ENCODE measurements at regions not wholly inside any gene's neighbourhood (a gene's known extent, or its start where the extent isn't known, plus 50 kb on each side); places are given as distances from the start of the nearest gene placed in this dataset.
A peak's percentile ranks its signal among the peaks of the same experiment; 100 is the strongest.

DNA sequence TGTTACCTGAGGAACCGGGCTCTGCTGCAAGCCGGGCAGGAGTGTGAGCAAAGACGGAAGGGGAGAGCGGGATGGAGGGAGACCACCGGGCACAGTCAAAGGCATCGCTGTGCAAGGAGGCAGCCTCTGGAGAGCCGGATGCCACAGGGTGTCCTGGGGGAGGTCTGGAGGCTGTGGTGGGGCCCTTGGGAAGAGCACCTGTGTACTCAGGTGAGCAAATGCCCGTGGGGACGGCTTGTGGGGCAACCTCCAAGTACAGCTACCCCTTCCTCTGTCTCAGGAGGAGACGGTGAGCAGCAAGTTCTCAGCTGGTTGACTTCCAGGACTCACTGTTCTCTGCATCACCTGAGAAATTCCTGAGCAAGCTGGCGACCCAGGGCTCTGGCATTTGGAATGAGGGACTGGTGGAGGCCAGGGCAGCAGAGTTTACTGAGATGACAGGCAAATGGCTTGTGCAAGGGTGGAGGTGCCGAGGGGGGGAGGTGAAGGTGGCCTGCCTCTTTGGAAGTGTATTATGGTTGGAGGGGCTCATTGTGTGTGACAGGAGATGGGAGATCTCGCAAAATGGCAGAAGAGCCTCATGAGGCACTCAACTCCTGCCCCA, 345.2 kb upstream of the SHH start:
- DNase-seq (ENCODE audit: low spot score): no peak

DNA sequence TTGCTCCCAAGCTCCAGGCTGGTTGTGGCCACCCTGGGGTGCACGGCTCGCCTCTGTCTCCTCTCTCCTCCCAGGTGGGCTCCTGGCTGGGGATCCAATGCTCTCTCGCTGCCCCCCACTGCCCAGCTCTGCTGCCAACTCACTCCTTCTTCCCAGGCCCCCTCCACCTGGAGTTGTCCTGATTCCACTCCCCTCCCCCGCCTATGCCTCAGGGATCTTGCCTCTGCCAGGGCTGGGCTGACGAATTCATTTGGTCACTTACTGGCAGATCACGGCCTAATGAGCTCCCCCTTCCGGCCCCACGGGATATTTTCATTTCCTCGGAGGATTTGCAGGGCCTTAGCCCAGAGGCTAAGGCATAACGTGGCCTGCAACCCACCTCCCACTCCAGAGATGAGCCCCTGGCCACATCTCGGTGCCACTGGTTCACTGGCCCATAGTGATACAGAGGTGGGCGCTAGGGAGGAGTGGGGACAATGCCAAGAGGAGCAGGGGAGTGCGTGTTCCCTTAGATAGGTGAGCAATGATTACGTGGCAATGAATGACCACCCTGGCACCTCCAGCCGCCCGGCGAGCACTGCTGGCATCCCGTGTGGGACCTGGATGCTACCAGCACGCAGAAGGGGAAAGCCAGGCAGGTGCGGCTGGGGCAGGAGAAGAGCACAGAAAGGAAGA, 344.6 kb upstream of the SHH start:
- DNase-seq (ENCODE audit: low spot score): peak; percentile 30

DNA sequence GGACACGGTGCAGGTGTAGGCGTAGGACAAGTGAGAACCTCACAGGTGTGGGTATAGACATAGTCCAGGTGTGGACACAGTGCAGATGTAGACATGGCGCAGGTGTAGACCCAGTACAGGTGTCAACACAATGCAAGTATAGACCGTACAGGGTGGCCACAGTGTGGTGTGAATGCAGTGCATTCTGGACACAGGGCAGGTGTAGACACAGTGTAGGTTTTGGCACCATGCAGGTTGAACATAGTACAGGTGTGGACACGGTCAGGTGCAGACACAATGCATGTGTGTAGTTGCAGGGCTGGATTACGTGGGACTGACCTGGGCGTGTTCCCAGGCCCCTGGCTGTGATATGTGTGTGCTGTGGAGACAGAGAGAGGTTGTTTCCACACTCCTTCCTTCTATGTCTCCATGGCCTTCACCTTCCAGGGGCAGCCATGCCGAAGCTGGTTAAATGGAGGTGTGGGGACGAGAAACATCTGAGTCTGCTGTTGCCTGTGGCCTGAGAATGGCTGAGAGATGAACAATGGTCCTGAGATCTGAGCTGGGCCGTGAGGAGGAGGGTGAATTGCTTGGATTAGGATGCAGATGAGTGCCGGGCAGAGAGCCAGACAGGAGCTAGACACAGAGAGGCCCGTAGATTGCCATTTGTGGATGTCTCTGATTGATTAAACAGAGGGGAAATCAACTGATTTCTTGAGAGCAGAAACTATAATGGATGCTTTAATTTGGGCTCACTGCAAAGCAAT, 343.9 kb upstream of the SHH start:
- DNase-seq (ENCODE audit: low spot score): no peak

DNA sequence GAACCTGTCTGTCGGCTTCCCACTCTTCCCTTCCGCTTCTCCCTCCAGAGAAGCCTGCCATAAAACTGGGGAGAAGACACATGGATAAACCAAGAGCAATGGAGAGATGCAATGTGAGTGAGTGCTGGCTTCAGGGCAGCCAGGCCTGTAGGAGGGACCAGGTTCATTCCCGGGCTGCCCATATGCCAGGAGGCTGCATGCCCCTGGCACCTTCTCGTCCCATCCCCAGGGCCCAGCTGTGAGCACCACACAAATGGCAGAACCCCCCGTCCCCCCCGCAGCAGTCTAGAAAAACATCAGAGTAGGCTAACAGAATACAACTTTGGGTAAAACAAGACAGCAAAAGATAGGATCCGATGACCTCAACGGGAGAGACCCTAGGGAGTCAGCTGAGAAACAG, 341.3 kb upstream of the SHH start:
- no peak for DNase-seq (ENCODE audit: low spot score)

DNA sequence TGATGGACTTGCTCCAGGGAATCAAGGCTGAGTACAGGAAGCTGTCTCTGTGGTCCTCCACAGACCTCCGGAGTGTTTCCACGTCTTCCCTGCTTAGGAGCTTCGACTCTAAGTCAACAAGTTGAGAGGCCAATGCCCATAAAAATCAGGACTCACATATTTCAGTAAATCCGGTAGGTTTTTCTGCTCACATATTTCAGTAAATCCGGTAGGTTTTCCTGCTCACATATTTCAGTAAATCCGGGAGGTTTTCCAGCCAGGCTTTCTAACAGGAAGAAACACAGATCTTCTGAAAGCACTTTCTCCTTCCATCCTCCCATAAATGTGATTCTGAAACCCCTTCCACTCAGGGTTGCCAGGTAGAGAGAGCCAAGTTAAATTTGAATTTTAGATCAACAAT, 340.1 kb upstream of the SHH start:
- DNase-seq (ENCODE audit: low spot score): no peak

DNA sequence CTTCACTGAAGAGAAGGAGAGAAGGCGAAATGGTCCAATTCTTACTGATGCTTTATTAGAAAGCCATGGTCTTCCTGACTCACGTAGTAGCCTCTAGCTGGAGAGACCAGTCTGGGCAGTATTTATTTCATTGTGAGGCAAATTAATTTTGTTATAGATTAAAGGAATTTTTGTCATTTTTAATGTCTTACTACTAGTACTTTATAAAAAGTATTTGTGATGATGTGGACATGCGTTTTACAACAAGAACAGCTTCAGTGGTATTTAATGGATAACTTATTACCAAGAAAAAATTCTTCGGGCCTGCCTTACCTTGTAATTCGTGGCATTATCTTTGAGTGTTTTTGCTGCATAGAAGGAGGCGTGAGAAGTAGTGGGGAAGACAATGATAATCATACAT, 339.4 kb upstream of the SHH start:
- DNase-seq (ENCODE audit: low spot score): no peak

DNA sequence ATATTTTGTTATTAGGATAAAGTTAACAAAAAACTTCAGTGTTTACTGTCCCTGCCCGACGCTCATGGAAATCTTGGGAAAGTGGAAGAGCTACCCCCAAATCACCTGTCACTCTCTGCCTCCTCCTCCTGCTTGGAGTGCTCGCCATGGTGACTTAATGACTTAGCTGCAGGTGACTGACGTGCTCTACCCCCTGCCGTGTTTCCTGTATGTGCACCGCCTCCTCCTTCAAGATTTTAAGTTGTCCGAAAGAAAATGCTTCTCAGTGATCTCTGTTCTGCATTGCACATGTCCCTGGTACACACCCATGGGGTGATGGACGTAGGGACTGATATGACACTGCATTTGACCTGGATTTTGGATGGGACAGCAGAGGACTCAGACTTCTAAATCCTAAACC, 338.8 kb upstream of the SHH start:
- no peak for DNase-seq (ENCODE audit: low spot score)

DNA sequence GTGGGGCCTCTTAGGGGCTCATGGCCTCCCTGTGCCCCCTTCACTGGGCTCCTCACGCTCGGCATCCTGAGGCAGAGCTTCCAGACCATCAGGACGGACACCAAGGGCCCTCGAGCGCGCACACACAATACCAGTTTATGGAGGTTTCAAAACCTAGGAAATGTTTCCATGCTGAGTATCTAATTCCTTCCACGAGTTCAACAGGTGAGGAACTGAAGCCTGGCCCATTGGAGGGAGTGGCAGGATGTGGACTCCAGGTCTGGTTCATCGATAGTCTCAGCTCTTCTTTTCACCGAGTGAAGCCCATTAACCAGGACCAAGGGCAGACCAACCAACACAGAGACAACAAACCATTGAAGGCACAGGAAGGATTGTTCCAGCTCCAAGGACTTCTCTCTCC, 336.7 kb upstream of the SHH start:
- no peak for DNase-seq (ENCODE audit: low spot score)

DNA sequence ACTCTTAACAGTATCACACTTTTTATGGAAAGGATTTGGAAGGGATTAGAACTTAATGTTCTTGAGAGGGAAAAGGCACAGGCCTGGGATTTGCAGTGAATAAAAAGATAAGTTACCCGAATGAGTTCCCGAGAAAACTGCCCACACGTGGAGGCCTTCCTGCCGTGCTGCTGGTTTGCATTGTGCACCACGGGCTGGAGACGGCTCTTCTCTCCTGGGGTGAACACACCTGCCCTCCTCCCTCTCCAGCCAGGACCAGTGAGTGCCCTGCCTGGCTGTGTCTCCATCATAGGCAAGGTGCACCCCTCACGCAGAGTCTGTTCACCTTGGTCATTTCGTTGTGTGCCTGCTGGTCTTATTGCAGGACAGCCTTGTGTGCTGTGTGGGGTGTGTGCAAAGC, 336.3 kb upstream of the SHH start:
- DNase-seq (ENCODE audit: low spot score): no peak

DNA sequence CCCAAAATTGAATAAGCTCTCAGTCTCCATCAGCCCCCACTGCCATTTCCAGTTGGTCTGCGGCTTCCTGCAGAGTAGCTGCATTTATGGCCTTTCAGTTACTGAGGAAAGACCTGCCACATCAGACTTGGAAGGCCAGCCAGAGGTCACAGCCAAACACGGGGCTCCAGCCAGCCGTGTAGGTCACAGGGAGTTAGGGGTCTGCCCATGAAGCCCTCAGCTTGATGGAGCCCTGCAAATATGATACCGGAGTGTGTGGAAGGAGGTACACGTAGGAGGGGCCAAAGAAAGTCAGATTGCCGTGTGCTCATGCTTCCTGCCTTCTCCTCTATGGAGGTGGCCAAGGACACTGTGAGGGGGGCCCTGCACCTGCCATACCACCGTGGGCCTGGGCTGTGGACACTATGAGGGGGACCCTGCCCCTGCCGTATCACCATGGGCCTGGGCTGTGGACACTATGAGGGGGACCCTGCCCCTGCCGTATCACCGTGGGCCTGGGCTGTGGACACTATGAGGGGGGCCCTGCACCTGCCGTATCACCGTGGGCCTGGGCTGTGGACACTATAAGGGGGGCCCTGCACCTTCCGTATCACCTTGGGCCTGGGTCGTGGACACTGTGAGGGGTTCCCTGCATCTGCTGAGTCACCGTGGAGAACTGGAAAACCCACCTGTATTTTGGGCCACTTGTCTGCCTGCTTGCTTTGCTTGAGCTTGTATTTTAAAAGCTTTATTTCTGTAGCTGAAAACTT, 335.7 kb upstream of the SHH start:
- no peak for DNase-seq (ENCODE audit: low spot score)

DNA sequence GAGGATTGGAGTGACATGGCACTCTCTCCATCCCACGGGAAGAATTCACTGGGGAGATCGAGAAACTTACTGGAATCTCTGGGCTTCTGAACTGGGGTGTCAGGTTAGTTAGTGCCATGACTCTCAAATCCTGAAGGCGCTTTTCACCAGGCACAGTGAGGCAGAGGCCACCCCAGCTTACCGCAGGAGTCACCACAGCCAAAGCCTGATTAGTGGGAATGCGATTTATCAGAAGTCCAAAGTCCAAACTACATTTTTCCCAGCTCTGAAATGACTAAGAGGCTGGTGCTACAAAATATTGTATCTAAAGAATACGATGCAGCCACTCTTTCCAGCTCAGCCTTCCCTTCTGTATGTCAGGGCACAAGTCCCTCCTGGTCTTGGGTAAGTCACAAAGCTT, 334.8 kb upstream of the SHH start:
- DNase-seq (ENCODE audit: low spot score): no peak

DNA sequence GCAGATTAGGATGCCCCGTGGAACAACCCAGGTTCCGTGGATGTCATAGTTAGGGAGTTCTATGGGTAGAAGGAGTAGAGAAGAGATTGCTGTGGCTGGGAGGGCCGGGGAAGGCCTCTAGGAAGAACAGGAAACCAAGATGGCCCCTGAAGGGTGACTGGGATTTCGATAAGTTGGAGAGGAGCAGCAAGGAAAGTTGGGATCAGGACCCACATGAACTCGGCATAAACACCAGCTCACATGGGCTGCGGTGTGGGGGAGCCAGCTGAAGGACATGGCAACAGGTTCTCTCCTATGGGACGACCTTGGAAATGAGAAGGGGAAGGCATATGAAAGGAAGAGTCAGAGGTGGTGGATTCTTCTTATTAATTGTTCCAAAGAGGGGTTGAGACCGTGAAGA, 333.7 kb upstream of the SHH start:
- DNase-seq (ENCODE audit: low spot score): no peak

DNA sequence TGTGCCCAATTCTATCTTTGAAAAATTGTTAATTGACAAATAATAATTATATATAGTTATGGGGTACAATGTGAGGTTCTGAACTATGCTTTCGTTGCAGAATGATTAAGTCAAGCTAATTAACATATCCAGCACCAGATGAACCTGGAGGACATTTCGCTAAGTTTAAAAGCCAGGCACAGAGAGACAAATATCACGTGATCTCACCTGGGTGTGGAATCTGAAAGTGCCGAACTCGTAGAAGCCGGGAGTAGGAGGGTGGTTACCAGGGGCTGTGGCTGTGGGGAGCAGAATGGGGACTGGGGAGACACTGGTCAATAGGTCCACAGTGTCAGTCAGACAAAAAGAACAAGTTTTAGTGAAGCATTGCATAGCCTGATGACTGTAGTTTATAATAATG, 332.9 kb upstream of the SHH start:
- DNase-seq (ENCODE audit: low spot score): no peak

DNA sequence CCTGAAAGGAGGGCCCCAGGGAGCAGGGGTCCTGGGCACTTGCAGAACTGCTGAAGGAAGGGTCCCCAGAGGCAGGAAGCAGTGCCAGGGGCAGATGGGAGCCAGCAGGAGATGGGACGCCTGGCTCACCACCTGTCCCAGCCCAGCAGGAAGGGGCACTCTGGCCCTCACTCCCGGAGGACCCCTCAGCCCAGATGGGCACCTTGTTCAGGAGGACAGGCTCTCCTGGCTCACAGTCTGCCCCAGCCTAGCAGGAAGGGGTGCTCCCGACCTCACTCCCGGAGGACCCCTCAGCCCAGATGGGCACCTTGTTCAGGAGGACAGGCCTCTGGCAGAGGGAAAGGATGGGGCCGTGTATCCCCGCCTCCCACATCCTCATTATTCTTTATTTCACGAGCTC, 331.4 kb upstream of the SHH start:
- no peak for DNase-seq (ENCODE audit: low spot score)

DNA sequence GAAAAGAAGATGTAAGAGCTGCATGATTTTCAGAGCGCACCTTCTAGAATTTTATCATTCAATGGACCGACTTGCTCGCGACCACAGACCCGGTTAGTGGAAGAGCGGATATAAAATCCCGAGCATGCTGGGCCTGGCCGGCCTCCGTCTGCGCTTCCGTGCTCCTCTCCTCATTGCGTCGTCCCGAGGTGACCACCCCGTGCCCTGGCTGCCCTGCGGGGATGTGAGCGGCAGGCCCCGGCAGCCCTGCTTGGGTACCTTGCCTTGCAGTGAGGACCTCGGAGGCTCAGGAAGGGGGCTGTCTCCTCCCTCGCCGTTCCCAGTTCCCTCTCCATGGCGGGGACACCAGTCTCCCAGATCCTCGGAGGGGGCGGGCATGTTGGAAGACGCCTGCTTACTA, 330.9 kb upstream of the SHH start:
- no peak for DNase-seq (ENCODE audit: low spot score)

DNA sequence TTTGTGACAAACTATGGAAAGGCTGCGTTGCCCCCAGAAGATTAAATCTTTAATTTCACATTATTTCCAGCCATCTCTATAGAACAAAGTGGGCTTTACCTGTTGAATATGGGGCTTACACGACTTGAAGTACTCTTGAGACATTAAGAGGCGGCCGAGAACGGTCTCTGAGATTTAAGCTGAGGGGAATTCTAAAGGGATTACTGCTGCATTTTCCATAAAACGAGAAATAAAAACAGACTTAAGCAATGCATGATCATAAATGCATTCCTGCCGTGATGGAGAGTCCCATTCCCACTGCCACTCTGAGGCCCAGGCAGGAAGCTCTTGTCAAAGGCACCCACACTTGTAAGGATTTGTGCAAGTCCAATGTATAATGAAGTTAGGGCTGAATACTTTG, 329.7 kb upstream of the SHH start:
- DNase-seq (ENCODE audit: low spot score): no peak

DNA sequence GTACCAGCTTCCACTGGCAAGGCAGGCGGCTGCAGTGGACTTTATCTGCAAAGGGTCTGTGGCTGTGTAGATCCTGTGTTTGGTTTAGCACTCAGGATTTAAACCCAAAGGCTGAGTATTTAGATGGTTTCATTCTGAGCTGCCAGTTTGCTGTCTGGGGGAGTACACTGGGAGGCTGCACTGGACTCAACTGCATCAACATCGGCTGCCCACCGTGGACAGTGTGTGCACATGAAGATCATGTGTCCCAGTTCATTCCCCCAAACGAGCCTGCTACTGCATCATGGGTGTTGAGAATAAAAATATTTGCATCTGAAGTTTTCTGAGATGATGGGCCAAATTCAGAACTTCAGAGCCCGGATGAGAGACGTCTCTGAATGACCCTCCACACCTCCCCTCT, 328.6 kb upstream of the SHH start:
- DNase-seq (ENCODE audit: low spot score): no peak

DNA sequence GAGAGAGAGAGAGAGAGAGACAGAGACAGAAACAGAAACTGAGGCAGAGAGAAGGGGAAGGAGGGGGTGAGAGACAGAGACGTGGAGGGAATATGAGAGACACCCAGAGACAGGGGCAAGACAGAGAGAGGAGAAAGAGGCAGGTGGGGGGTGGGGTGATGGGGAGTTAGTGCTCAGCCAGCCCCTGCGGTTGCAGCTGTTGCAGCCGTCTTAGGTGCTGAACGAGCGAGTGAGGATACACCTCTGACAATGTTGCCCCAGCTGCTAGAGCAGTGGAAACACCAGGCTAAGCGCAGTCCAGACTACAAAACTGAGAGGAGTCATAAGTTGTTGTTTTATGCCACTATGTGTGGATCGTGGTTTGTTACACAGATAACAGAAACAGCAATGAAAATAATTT, 328.2 kb upstream of the SHH start:
- DNase-seq (ENCODE audit: low spot score): no peak

DNA sequence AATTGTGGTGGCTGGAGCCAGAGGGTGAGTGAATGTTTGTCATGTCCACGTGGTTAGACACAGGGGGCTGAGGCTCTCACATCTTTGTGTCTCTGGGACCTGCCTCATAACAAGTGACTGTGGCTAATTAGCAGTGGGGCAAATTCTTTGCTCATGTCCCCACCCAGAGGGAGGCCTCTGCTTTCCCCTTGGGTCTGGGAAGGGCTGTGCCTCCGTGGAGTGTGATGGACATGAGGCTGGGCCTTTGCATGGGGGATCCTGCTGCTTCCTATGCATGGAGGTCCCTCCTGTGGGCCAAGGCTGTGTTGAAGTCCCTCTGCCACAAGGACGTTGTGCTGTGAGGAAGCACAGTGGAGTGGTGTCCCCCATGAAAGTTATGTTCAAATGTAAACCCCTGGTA, 327.4 kb upstream of the SHH start:
- no peak for DNase-seq (ENCODE audit: low spot score)

DNA sequence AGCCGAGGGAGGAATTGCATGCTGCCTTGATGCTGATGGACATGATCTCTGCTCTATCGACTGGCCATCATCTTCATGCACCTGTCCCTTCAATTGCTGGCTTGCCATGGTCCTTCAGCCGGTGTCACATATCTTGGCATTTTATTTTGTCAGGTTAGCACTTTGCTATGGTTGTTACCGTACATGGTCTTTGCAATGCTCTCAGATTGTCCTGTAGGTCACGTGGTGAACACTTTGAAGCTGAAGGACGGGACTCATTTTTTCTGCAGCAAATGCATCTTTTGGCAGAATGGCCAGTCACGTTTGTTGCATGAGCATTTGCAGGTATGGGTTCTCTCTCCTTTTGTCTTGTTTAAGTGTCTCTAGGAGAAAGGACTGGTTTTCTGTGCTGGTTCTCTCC, 326.8 kb upstream of the SHH start:
- DNase-seq (ENCODE audit: low spot score): no peak

DNA sequence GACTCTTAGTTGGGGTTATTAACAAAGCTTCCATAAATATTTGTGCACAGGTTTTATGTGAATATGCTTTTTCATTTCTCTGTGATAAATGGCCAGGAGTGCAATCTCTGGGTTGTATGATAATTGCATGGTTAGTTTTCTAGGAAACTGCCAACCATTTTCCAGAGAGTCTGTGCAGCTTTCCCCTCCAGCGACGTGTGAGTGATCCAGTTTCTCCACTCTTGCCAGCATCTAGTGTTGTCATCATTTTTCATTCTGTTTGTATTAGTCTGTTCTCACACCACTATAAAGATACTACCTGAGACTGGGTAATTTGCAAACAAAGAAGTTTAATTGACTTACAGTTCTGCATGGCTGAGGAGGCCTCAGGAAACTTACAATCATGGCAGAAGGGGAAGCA, 319.6 kb upstream of the SHH start:
- DNase-seq (ENCODE audit: low spot score): no peak

DNA sequence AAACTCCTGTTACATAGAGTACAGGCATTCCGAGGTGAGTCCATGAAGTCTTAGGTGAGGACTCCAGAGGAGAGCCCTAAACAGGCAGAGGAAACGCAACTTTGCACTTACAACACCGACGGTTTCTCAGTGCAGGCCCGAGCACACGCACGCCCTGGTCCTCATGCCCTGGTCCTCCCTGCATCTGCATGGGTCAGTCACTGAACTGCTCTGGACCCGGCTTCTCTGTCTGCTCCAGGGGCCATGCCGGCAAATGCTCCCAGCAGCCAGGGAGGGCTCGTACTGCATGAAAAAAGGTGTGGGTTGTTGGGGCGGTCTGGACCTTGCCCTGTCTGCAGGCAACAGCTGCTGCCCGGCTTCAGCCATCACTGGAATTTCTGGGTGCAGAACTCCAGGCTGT, 317.3 kb upstream of the SHH start:
- no peak for DNase-seq (ENCODE audit: low spot score)

DNA sequence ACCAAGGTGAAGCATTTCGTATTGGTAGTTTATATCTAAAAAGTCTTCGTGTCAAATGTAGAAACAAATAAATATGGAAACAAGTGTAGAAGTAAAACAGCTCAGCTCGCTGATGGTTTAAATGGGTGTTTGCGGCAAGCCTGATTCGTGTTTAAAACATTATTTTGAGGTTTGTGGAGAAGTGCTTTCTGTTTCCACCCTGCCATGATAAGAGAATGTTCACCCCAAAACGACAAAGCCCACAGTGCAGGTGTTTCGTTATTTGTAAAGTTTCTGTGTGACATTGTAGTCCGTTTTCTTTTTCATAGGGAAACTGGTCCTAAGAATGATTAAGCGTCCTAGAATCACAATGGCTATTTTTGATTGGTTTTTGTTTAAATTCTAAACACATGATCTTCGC, 316.2 kb upstream of the SHH start:
- DNase-seq (ENCODE audit: low spot score): no peak

Data from NAMALWA (cell line).